K562 (cell line): ENCODE measurements at regions not wholly inside any gene's neighbourhood (a gene's known extent, or its start where the extent isn't known, plus 50 kb on each side); places are given as distances from the start of the nearest gene placed in this dataset.

Experiments used
- CBFB ChIP-seq: sonication (generic); formaldehyde crosslinking; IDR thresholded peaks from 2 replicates; pipeline ENCODE4 v1.4.0; 2020; ENCODE audit warnings: mild to moderate bottlenecking, missing genetic modification reagents
- CHCHD3 ChIP-seq: fragments of 250-450 bp; sonication (Bioruptor Pico); IDR thresholded peaks from 2 replicates; pipeline ENCODE4 v2.1.2; 2022; ENCODE audit warnings: mild to moderate bottlenecking
- ELF1 ChIP-seq: fragments of 200-800 bp; sonication (Bioruptor generic); IDR thresholded peaks from 2 replicates; pipeline ENCODE4 v1.6.1; 2016; ENCODE audit warnings: missing genetic modification characterization, missing compliant biosample characterization
- ETS2 ChIP-seq: IDR thresholded peaks from 2 replicates; pipeline ENCODE4 v1.6.1; 2016; ENCODE audit warnings: borderline replicate concordance, missing genetic modification characterization, mild to moderate bottlenecking, moderate library complexity, missing compliant biosample characterization; ENCODE audit not compliant: poor library complexity, severe bottlenecking
- FOSL1 ChIP-seq: fragments of 200-800 bp; sonication (Bioruptor generic); conservative IDR thresholded peaks from 2 replicates; pipeline ENCODE4 v1.6.1; 2016; ENCODE audit warnings: missing genetic modification characterization, missing compliant biosample characterization
- L3MBTL2 ChIP-seq: fragments of 450-650 bp; IDR thresholded peaks from 2 replicates; pipeline ENCODE4 v1.6.1; 2016; ENCODE audit warnings: mild to moderate bottlenecking, moderate library complexity
- NFYB ChIP-seq: IDR thresholded peaks from 2 replicates; pipeline ENCODE4 v1.6.1; 2011; ENCODE audit warnings: mild to moderate bottlenecking, moderate library complexity; ENCODE audit not compliant: insufficient read length; ENCODE audit errors: extremely low read depth
- PRMT5 ChIP-seq: sonication (generic); formaldehyde crosslinking; IDR thresholded peaks from 2 replicates; pipeline ENCODE4 v1.5.0; 2020; ENCODE audit warnings: missing genetic modification reagents
- ZNF561 ChIP-seq: fragments of 450-650 bp; formaldehyde crosslinking; conservative IDR thresholded peaks from 2 replicates; pipeline ENCODE4 v1.4.0; 2020; ENCODE audit warnings: mild to moderate bottlenecking, moderate library complexity
- TF ChIP-seq, protein P1 (sequence below): IDR thresholded peaks from 2 replicates; pipeline ENCODE4 v1.6.1; 2011; ENCODE audit not compliant: insufficient read length; ENCODE audit errors: extremely low read depth
- TF ChIP-seq, protein P2 (sequence below): fragments of 450-650 bp; IDR thresholded peaks from 2 replicates; pipeline ENCODE4 v1.6.1; 2017; ENCODE audit warnings: antibody characterized with exemption, mild to moderate bottlenecking
- TF ChIP-seq, protein P3 (sequence below), 2 experiments: fragments of 450-650 bp in 1 of 2; IDR thresholded peaks; 2 replicates each; pipeline ENCODE4 v1.6.1; 2011 to 2017; ENCODE audit warnings: low read depth in 2 of 2, antibody characterized with exemption in 1 of 2, borderline replicate concordance in 1 of 2, low read length in 1 of 2, mild to moderate bottlenecking in 1 of 2, mixed read lengths in 1 of 2; ENCODE audit not compliant: control insufficient read depth in 1 of 2
- TF ChIP-seq, protein P4 (sequence below): sonication (generic); formaldehyde crosslinking; IDR thresholded peaks from 2 replicates; pipeline ENCODE4 v1.8.1; 2023; ENCODE audit warnings: missing genetic modification reagents, mild to moderate bottlenecking, borderline replicate concordance

DNA sequence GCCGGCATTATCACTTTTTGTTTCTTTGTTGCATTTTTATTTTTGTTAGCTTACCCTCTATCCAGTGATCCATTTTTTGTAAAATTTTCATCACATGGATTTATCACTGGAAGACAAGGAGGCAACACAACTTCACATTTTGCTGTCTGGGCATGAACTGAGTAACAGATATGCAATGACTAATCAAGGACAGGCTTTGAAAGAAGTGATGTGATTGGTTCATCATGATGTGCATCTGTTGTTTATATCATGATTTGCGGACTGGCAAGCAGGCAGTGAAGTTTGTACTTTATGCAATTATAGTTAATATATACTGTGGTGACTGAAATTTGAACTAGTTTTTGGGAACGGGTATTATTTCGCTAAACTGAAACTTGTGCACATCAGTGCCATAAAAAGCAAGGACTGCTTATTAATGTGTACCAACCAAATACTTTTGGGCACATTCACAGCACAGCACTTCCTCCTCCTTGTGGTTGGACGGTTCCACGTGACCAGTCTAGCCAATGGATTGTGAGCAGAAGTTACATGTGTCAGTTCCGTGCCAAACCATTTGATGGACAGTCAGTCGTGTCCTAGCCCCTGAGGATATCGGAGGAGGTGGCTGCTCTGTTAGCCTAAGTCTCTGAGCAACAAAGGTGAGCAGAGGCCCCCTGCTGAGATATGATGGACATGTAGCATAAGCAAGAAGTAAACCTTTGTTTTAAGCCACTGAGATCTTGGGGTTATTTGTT is 201.4 kb upstream of the SIX2 start (continued):
- TF ChIP-seq, protein P1, sequence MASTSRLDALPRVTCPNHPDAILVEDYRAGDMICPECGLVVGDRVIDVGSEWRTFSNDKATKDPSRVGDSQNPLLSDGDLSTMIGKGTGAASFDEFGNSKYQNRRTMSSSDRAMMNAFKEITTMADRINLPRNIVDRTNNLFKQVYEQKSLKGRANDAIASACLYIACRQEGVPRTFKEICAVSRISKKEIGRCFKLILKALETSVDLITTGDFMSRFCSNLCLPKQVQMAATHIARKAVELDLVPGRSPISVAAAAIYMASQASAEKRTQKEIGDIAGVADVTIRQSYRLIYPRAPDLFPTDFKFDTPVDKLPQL, result no peak
- TF ChIP-seq ETS2 (tag) (no peak), L3MBTL2 (peak; percentile 21; the same call in 1 of the 2 replicates), CBFB (no peak), ELF1 (tag) (no peak), CHCHD3 (CRISPR knock-in tag) (no peak), NFYB (no peak), FOSL1 (tag) (0 out of 2 replicates have a peak, but pooled peaks have one; percentile 30), PRMT5 (CRISPR knock-in tag) (no peak), ZNF561 (no peak)
- TF ChIP-seq, protein P2, sequence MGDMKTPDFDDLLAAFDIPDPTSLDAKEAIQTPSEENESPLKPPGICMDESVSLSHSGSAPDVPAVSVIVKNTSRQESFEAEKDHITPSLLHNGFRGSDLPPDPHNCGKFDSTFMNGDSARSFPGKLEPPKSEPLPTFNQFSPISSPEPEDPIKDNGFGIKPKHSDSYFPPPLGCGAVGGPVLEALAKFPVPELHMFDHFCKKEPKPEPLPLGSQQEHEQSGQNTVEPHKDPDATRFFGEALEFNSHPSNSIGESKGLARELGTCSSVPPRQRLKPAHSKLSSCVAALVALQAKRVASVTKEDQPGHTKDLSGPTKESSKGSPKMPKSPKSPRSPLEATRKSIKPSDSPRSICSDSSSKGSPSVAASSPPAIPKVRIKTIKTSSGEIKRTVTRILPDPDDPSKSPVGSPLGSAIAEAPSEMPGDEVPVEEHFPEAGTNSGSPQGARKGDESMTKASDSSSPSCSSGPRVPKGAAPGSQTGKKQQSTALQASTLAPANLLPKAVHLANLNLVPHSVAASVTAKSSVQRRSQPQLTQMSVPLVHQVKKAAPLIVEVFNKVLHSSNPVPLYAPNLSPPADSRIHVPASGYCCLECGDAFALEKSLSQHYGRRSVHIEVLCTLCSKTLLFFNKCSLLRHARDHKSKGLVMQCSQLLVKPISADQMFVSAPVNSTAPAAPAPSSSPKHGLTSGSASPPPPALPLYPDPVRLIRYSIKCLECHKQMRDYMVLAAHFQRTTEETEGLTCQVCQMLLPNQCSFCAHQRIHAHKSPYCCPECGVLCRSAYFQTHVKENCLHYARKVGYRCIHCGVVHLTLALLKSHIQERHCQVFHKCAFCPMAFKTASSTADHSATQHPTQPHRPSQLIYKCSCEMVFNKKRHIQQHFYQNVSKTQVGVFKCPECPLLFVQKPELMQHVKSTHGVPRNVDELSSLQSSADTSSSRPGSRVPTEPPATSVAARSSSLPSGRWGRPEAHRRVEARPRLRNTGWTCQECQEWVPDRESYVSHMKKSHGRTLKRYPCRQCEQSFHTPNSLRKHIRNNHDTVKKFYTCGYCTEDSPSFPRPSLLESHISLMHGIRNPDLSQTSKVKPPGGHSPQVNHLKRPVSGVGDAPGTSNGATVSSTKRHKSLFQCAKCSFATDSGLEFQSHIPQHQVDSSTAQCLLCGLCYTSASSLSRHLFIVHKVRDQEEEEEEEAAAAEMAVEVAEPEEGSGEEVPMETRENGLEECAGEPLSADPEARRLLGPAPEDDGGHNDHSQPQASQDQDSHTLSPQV, result no peak
- TF ChIP-seq, protein P3, sequence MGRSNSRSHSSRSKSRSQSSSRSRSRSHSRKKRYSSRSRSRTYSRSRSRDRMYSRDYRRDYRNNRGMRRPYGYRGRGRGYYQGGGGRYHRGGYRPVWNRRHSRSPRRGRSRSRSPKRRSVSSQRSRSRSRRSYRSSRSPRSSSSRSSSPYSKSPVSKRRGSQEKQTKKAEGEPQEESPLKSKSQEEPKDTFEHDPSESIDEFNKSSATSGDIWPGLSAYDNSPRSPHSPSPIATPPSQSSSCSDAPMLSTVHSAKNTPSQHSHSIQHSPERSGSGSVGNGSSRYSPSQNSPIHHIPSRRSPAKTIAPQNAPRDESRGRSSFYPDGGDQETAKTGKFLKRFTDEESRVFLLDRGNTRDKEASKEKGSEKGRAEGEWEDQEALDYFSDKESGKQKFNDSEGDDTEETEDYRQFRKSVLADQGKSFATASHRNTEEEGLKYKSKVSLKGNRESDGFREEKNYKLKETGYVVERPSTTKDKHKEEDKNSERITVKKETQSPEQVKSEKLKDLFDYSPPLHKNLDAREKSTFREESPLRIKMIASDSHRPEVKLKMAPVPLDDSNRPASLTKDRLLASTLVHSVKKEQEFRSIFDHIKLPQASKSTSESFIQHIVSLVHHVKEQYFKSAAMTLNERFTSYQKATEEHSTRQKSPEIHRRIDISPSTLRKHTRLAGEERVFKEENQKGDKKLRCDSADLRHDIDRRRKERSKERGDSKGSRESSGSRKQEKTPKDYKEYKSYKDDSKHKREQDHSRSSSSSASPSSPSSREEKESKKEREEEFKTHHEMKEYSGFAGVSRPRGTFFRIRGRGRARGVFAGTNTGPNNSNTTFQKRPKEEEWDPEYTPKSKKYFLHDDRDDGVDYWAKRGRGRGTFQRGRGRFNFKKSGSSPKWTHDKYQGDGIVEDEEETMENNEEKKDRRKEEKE (IDR thresholded peaks at IDR 0.05; ENCODE audit: borderline replicate concordance in 1 of 2, control insufficient read depth in 1 of 2, low read depth in 2 of 2, low read length in 1 of 2), result no peak
- TF ChIP-seq, protein P4, sequence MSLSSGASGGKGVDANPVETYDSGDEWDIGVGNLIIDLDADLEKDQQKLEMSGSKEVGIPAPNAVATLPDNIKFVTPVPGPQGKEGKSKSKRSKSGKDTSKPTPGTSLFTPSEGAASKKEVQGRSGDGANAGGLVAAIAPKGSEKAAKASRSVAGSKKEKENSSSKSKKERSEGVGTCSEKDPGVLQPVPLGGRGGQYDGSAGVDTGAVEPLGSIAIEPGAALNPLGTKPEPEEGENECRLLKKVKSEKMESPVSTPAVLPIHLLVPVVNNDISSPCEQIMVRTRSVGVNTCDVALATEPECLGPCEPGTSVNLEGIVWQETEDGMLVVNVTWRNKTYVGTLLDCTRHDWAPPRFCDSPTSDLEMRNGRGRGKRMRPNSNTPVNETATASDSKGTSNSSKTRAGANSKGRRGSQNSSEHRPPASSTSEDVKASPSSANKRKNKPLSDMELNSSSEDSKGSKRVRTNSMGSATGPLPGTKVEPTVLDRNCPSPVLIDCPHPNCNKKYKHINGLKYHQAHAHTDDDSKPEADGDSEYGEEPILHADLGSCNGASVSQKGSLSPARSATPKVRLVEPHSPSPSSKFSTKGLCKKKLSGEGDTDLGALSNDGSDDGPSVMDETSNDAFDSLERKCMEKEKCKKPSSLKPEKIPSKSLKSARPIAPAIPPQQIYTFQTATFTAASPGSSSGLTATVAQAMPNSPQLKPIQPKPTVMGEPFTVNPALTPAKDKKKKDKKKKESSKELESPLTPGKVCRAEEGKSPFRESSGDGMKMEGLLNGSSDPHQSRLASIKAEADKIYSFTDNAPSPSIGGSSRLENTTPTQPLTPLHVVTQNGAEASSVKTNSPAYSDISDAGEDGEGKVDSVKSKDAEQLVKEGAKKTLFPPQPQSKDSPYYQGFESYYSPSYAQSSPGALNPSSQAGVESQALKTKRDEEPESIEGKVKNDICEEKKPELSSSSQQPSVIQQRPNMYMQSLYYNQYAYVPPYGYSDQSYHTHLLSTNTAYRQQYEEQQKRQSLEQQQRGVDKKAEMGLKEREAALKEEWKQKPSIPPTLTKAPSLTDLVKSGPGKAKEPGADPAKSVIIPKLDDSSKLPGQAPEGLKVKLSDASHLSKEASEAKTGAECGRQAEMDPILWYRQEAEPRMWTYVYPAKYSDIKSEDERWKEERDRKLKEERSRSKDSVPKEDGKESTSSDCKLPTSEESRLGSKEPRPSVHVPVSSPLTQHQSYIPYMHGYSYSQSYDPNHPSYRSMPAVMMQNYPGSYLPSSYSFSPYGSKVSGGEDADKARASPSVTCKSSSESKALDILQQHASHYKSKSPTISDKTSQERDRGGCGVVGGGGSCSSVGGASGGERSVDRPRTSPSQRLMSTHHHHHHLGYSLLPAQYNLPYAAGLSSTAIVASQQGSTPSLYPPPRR (CRISPR knock-in tag), result no peak
